Transverse colon (tissue), 3 donors: ENCODE measurements at regions not wholly inside any gene's neighbourhood (a gene's known extent, or its start where the extent isn't known, plus 50 kb on each side); places are given as distances from the start of the nearest gene placed in this dataset.

Source experiments
- CTCF ChIP-seq, 5 experiments: fragments of 200-600 bp in 3 of 5; fragments of 450-650 bp in 2 of 5; sonication (generic) in 3 of 5; IDR thresholded peaks; 1 replicate in 2 of 5; 2 replicates in 3 of 5; pipeline ENCODE4 v1.5.1; 2016 to 2017; ENCODE audit warnings: antibody characterized with exemption in 5 of 5, inconsistent platforms in 3 of 5, mild to moderate bottlenecking in 2 of 5, moderate library complexity in 1 of 5
- POLR2A ChIP-seq: fragments of 450-650 bp; IDR thresholded peaks from one replicate; pipeline ENCODE4 v1.6.1; 2016; ENCODE audit warnings: antibody characterized with exemption, mild to moderate bottlenecking, moderate library complexity

GRCh38 chr11:104783241-104783640 is 115.0 kb downstream of the CASP12 start:
- TF ChIP-seq CTCF (IDR thresholded peaks at IDR 0.05) = no peak
- no peak for TF ChIP-seq POLR2A
